ENCODE measurements at regions not wholly inside any gene's neighbourhood (a gene's known extent, or its start where the extent isn't known, plus 50 kb on each side); places are given as distances from the start of the nearest gene placed in this dataset.

- TF ChIP-seq CTCF (IDR thresholded peaks at IDR 0.05), result no peak
- no peak for TF ChIP-seq POLR2A (IDR thresholded peaks at IDR 0.05)
Observed at GRCh38 chr12:105706321-105706972, 376.0 kb downstream of the C12orf75 start.

All from uterus (tissue), 2 donors.